Panc1 (cell line): ENCODE measurements at regions not wholly inside any gene's neighbourhood (a gene's known extent, or its start where the extent isn't known, plus 50 kb on each side); places are given as distances from the start of the nearest gene placed in this dataset.

Experiments used
- ATAC-seq: fragments of 200-7000 bp; cut with Tn5 transposase; 2 replicates; pipeline ENCODE4 v1.9.1; 2020; ENCODE audit warnings: mild to moderate bottlenecking, moderate library complexity
- BruUV-seq: library from RNA; stranded (reverse); fragments of 400-500 nt; replicated peaks from 2 replicates; lab custom pipeline; 2021; lab: Mats Ljungman, UMichigan
- CTCF ChIA-PET: fragments of 300-600 bp; sonication (Branson Sonifier 250); formaldehyde crosslinking; loops from one replicate; lab custom pipeline; 2022; ENCODE audit warnings: antibody characterized with exemption; lab: Charles Lee
- POLR2A ChIA-PET: fragments of 300-600 bp; sonication (Branson Sonifier 250); formaldehyde crosslinking; loops from one replicate; lab custom pipeline; 2022; ENCODE audit warnings: antibody characterized with exemption; lab: Charles Lee
- DNase-seq: peaks from one replicate; pipeline ENCODE4 v3.0.0-alpha.2; 2010; ENCODE audit warnings: low read depth, low spot score
- H3K27ac ChIP-seq: 2 replicates; pipeline ENCODE4 v1.5.1; 2011; ENCODE audit warnings: mild to moderate bottlenecking, low read length, inconsistent platforms
- H3K27me3 ChIP-seq: fragments of 200-500 bp; sonication (Bioruptor generic); 2 replicates; pipeline ENCODE4 v1.6.0; 2014; ENCODE audit warnings: low read length, inconsistent platforms; ENCODE audit not compliant: control insufficient read depth, insufficient read depth
- H3K36me3 ChIP-seq: fragments of 200-500 bp; sonication (Bioruptor generic); 2 replicates; pipeline ENCODE4 v1.5.1; 2014; ENCODE audit warnings: inconsistent platforms, mild to moderate bottlenecking, low read length, moderate library complexity; ENCODE audit not compliant: control insufficient read depth, insufficient read depth
- H3K4me1 ChIP-seq: 2 replicates; pipeline ENCODE4 v1.5.1; 2011; ENCODE audit warnings: inconsistent platforms, mild to moderate bottlenecking, low read length, moderate library complexity; ENCODE audit not compliant: control insufficient read depth, insufficient read depth
- H3K4me3 ChIP-seq, 2 experiments: 2 replicates each; pipeline ENCODE4 v1.5.1; 2011 to 2012; ENCODE audit warnings: low read depth in 2 of 2, low read length in 2 of 2, mild to moderate bottlenecking in 2 of 2, inconsistent platforms in 1 of 2, moderate library complexity in 1 of 2
- H3K9me3 ChIP-seq: fragments of 200-500 bp; sonication (Bioruptor generic); 2 replicates; pipeline ENCODE4 v1.5.1; 2014; ENCODE audit warnings: low read depth, mild to moderate bottlenecking, inconsistent platforms, low read length, moderate library complexity; ENCODE audit not compliant: control insufficient read depth, insufficient read depth
- POLR2AphosphoS5 ChIP-seq: IDR thresholded peaks from 2 replicates; pipeline ENCODE4 v1.6.1; 2012; ENCODE audit warnings: mild to moderate bottlenecking, low read depth, low read length, moderate library complexity
- REST ChIP-seq, 2 experiments: IDR thresholded peaks; 2 replicates each; pipeline ENCODE4 v1.6.1; 2011 to 2012; ENCODE audit warnings: low read depth in 2 of 2, control low read depth in 1 of 2, low read length in 1 of 2, mild to moderate bottlenecking in 1 of 2, moderate library complexity in 1 of 2; ENCODE audit not compliant: insufficient read depth in 1 of 2
- SIN3A ChIP-seq: IDR thresholded peaks from 2 replicates; pipeline ENCODE4 v1.6.1; 2012; ENCODE audit warnings: low read depth, mild to moderate bottlenecking, low read length, moderate library complexity, borderline replicate concordance; ENCODE audit not compliant: insufficient read depth
- TCF7L2 ChIP-seq: IDR thresholded peaks from 2 replicates; pipeline ENCODE4 v1.6.1; 2011; ENCODE audit warnings: mild to moderate bottlenecking, low read depth, low read length, inconsistent platforms
- in situ Hi-C: cut with HindIII; loops from 2 replicates; pipeline ENCODE4 v1.10.0; 2016; ENCODE audit warnings: low sequenced_read_pairs, low pct_unique_long_range_greater_than_20kb
- intact Hi-C: fragments of 100-400 bp; cut with micrococcal nuclease; formaldehyde crosslinking; loops from one replicate; pipeline ENCODE4 v1.10.0; 2022; ENCODE audit not compliant: unreplicated experiment
- TF ChIP-seq, protein P1 (sequence below): fragments of 450-650 bp; IDR thresholded peaks from 2 replicates; pipeline ENCODE4 v1.5.1; 2017; ENCODE audit warnings: mild to moderate bottlenecking

DNA sequence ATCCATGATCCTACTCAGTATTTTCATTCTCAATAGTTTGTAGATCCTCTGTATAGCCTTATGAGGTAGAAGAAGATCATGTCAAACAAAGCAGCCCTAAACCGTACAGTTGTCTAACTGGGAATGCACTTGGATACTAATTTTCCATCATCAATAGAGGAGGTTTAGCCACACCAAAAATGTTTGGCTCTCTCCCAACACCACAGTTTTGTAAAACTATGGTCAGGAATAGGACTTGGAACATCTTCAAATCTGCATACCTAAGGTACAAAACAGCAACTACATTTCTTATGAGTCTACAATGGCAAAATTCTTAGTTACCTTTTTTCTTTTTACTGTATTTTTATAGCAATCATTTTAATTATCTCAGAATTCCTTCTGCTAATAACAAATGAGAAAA lies 1001.6 kb downstream of the ROBO2 start:
- H3K4me1 ChIP-seq = no peaks in the 10 kb centered on the region
- ChIA-PET CTCF (no interaction called here), POLR2A (no interaction called here)
- H3K36me3 ChIP-seq = no peaks in the 10 kb centered on the region
- H3K27ac ChIP-seq = no peak overlapping the region
- no peaks in the 10 kb centered on the region for H3K9me3 ChIP-seq
- DNase-seq (no peak), ATAC-seq (no peak)
- intact Hi-C loops = no loop called here
- no peak overlapping the region for H3K4me3 ChIP-seq
- in situ Hi-C loops = no loop called here
- no peaks in the 10 kb centered on the region for H3K27me3 ChIP-seq
- no TSS peak for BruUV-seq
- TF ChIP-seq SIN3A (no peak), POLR2AphosphoS5 (no peak), REST (IDR thresholded peaks at IDR 0.05; ENCODE audit: insufficient read depth in 1 of 2, low read depth in 2 of 2, low read length in 1 of 2) (no peak), TCF7L2 (no peak)
- TF ChIP-seq, protein P1, sequence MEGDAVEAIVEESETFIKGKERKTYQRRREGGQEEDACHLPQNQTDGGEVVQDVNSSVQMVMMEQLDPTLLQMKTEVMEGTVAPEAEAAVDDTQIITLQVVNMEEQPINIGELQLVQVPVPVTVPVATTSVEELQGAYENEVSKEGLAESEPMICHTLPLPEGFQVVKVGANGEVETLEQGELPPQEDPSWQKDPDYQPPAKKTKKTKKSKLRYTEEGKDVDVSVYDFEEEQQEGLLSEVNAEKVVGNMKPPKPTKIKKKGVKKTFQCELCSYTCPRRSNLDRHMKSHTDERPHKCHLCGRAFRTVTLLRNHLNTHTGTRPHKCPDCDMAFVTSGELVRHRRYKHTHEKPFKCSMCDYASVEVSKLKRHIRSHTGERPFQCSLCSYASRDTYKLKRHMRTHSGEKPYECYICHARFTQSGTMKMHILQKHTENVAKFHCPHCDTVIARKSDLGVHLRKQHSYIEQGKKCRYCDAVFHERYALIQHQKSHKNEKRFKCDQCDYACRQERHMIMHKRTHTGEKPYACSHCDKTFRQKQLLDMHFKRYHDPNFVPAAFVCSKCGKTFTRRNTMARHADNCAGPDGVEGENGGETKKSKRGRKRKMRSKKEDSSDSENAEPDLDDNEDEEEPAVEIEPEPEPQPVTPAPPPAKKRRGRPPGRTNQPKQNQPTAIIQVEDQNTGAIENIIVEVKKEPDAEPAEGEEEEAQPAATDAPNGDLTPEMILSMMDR = no peak

DNA sequence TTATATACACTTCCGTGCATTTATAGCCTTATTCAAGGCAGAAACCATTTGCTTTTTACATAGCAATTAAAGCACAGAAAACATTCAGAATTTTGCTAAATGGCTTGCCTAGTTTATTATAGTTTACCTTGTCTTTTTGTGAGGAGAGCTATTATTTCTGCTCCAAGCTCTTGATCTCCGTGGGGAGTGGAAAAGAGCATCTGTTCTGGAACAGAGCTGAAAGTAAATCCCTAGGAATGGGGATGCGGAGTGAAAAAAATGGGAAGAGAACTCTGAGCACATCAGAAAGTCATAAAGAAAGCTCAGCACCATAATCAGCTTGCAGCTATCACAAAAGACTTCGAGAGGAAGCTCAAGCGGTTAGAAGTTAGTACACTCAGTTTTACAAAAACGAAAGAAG lies 1006.7 kb downstream of the ROBO2 start:
- no peak overlapping the region for H3K27ac ChIP-seq
- no peak for TF ChIP-seq TCF7L2
- TF ChIP-seq, protein P1 = no peak
- TF ChIP-seq POLR2AphosphoS5 = no peak
- TF ChIP-seq SIN3A = no peak
- no peak for TF ChIP-seq REST (IDR thresholded peaks at IDR 0.05; ENCODE audit: insufficient read depth in 1 of 2, low read depth in 2 of 2, low read length in 1 of 2)
- no peaks in the 10 kb centered on the region for H3K27me3 ChIP-seq
- no peaks in the 10 kb centered on the region for H3K36me3 ChIP-seq
- DNase-seq (no peak), ATAC-seq (no peak)
- no peak overlapping the region for H3K4me3 ChIP-seq
- ChIA-PET CTCF (no interaction called here), POLR2A (no interaction called here)
- H3K9me3 ChIP-seq = no peaks in the 10 kb centered on the region
- H3K4me1 ChIP-seq = no peaks in the 10 kb centered on the region
- intact Hi-C loops (no loop called here), in situ Hi-C loops (no loop called here)
- BruUV-seq = no TSS peak
